Right lobe of liver (tissue), 4 donors: ENCODE measurements at regions not wholly inside any gene's neighbourhood (a gene's known extent, or its start where the extent isn't known, plus 50 kb on each side); places are given as distances from the start of the nearest gene placed in this dataset.

Experiments
- CTCF ChIP-seq, 4 donors: fragments of 200-600 bp in 3 of 4; fragments of 450-650 bp in 1 of 4; IDR thresholded peaks; one replicate each; pipeline versions ENCODE4 v1.5.1 to v1.8.0; 2016 to 2022; ENCODE audit warnings: antibody characterized with exemption in 4 of 4, mild to moderate bottlenecking in 2 of 4
- POLR2A ChIP-seq: fragments of 450-650 bp; IDR thresholded peaks from one replicate; pipeline ENCODE4 v1.6.1; 2017; ENCODE audit warnings: antibody characterized with exemption, mild to moderate bottlenecking
- donor health status: DM: no; HTN: no; CAD: no.
- donor health status: DM: no; HTN: no; CAD: no.
- donor health status: DM: no; HTN: yes; CAD: no.

- TF ChIP-seq POLR2A (no peak), CTCF (IDR thresholded peaks at IDR 0.05) (peak in 1 of 4 donors; percentile 7)
These were observed 414.3 kb downstream of the NAP1L3 start for GRCh38 chrX:93259029-93259428.
